Subcutaneous abdominal adipose tissue (tissue), 5 donors: ENCODE measurements at regions not wholly inside any gene's neighbourhood (a gene's known extent, or its start where the extent isn't known, plus 50 kb on each side); places are given as distances from the start of the nearest gene placed in this dataset.
A peak's percentile ranks its signal among the peaks of the same experiment; 100 is the strongest.

Source experiments
- H3K27ac ChIP-seq: one replicate; pipeline ENCODE4 v1.7.0; 2013; ENCODE audit warnings: low read depth, mild to moderate bottlenecking, inconsistent platforms, low read length, moderate library complexity
- H3K27me3 ChIP-seq, 5 donors: one replicate each; pipeline ENCODE4 v1.7.0; 2013; ENCODE audit warnings: low read length in 5 of 5, inconsistent platforms in 1 of 5; ENCODE audit not compliant: control insufficient read depth in 5 of 5, insufficient read depth in 4 of 5
- H3K36me3 ChIP-seq, 5 donors: one replicate each; pipeline ENCODE4 v1.7.0; 2013; ENCODE audit warnings: low read length in 5 of 5; ENCODE audit not compliant: control insufficient read depth in 5 of 5, insufficient read depth in 5 of 5
- H3K4me1 ChIP-seq, 5 donors: one replicate each; pipeline ENCODE4 v1.7.0; 2013; ENCODE audit warnings: low read length in 5 of 5, mild to moderate bottlenecking in 3 of 5, moderate library complexity in 1 of 5; ENCODE audit not compliant: control insufficient read depth in 5 of 5, insufficient read depth in 5 of 5
- H3K4me3 ChIP-seq, 5 donors: one replicate each; pipeline ENCODE4 v1.7.0; 2013; ENCODE audit warnings: low read length in 5 of 5, low read depth in 1 of 5
- H3K9ac ChIP-seq, 5 donors: one replicate each; pipeline ENCODE4 v1.7.0; 2013; ENCODE audit warnings: low read length in 5 of 5, mild to moderate bottlenecking in 4 of 5, moderate library complexity in 3 of 5
- H3K9me3 ChIP-seq, 5 donors: one replicate each; pipeline ENCODE4 v1.7.0; 2013; ENCODE audit warnings: low read length in 5 of 5; ENCODE audit not compliant: control insufficient read depth in 5 of 5
- donor health status: healthy.
- donor health status: healthy.
- donor health status: healthy.
- donor health status: healthy.
- donor health status: healthy.

DNA sequence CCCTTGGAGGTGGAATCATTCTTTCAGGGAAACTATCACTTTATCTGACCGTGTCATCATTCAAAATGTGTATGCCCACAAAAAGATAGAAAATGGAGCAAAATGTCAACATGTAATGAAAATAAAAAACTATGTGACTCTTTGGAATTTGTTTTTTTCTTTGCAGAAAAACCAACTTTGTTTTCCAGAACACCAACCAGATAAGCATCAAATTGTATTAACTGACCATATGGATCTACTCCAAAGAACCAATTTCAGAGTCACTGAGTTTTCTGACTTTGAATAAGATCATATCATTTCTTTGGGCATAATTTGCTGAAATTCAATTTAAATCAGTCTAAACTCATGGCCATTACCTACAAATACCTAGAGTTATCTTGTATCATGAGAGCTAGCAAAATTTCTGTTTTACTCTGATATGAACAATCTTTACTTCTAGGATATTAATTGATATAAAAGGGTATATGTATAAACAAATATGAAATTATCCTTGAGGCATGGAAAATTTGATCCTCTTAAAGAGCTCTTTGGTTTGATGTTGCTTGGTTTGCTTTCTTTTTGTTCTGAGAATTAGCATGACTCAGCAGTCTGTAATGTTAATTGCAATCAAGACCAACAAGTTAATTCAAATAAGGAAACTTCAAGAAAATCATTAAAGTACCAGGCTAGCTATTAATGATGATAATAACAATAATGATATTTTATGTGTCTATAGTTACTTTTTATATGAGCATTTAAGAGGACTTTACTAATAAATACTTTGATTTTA, 444.4 kb upstream of the MARCKS start:
- no peak overlapping the region for H3K9ac ChIP-seq
- no peak overlapping the region for H3K27ac ChIP-seq
- peaks cover 0 to 7% (median 2%) of the 10 kb centered on the region in 5 donors for H3K4me1 ChIP-seq

DNA sequence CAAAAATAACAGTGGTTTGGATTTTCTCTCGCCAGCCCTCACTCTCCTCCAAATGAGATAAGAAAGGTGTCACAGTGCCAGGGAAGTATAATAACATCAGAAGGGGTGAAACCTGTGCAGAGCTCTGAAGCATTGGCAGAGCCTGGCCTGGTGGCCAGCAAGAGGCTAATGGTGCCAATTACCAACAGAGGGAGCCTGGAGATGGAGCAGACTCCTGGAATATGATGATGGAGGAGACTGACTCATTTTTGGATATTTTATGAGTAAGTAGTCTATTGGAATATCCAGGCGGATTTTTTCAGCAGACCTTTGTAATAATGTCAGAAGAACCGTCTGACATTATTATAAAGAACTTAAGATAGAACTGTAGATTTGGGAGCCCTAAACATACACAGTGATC, 442.6 kb upstream of the MARCKS start:
- Histone ChIP-seq H3K27ac (no peak overlapping the region), H3K36me3 (no peaks in the 10 kb centered on the region), H3K9ac (no peak overlapping the region), H3K4me3 (no peak overlapping the region), H3K27me3 (no peaks in the 10 kb centered on the region), H3K4me1 (peaks cover 0 to 7% (median 2%) of the 10 kb centered on the region in 5 donors), H3K9me3 (no peaks in the 10 kb centered on the region)

More for the DNA sequence above, 444.4 kb upstream of the MARCKS start:
- no peaks in the 10 kb centered on the region for H3K36me3 ChIP-seq
- no peaks in the 10 kb centered on the region for H3K27me3 ChIP-seq
- H3K9me3 ChIP-seq: no peaks in the 10 kb centered on the region
- no peak overlapping the region for H3K4me3 ChIP-seq

DNA sequence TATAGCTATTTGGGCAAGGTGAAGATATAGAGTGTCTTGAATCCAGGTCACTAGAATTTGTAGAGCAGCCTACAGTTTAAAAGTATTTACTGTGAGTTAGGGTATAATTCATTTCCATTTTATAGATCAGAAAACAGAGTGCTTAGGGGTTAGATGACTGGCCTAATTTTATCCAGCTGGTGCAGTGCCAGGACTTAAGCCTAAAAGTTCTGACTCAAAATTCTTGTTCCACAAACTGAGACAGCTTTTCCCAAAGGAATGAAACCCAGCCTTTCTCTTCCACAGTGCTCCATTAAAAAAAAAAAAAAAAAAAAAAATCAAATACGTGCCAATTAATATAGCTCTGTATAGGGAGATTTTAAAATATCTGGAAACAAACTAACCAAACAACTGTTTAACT, 441.0 kb upstream of the MARCKS start:
- Histone ChIP-seq H3K4me3 (no peak overlapping the region), H3K27ac (no peak overlapping the region), H3K9me3 (no peaks in the 10 kb centered on the region)

DNA sequence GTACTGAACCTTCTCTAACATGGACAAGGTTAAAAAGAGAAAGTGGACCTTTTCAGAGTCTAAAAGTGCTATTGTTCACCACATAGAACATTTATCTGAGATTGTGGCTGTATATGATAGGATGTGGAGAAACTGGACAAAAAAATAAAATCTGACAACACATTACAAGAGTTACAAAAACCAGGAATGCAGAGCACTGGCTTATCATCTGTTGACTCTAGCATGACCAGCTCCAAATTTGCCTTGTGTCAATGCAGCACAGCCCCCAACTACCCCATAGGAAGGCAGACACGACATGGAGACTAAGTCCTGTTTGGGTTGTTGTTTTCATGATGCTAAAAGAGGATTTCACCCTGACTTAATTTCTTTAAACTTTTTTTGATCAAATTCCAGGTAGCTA, 436.9 kb upstream of the MARCKS start:
- H3K9me3 ChIP-seq: no peaks in the 10 kb centered on the region
- no peaks in the 10 kb centered on the region for H3K27me3 ChIP-seq
- no peak overlapping the region for H3K9ac ChIP-seq
- no peak overlapping the region for H3K27ac ChIP-seq
- peaks cover 0 to 5% (median 0%) of the 10 kb centered on the region in 5 donors for H3K4me1 ChIP-seq
- no peak overlapping the region for H3K4me3 ChIP-seq
- no peaks in the 10 kb centered on the region for H3K36me3 ChIP-seq

More for the DNA sequence above, 441.0 kb upstream of the MARCKS start:
- peaks cover 0 to 7% (median 0%) of the 10 kb centered on the region in 5 donors for H3K4me1 ChIP-seq
- no peak overlapping the region for H3K9ac ChIP-seq
- no peaks in the 10 kb centered on the region for H3K27me3 ChIP-seq
- H3K36me3 ChIP-seq: no peaks in the 10 kb centered on the region

DNA sequence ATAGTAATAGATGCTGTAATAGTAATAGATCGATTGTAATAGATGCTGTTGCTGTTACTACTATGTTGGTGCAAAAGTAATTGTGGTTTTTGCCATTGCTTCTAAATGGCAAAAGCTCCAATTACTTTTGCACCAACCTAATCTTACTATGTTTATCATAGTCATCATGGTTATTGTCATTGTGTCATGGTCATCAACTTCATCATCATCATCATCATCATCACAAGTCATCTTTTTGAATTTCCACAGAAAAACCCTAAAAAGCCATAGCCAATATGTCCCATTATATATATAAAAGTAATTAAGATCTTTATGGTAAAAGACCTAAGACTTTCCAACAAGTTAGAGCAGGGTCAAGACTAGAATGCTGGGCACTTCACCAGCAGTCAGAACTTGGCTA, 435.1 kb upstream of the MARCKS start:
- Histone ChIP-seq H3K4me1 (no peaks in the 10 kb centered on the region), H3K9ac (no peak overlapping the region), H3K27me3 (no peaks in the 10 kb centered on the region), H3K4me3 (no peak overlapping the region), H3K9me3 (no peaks in the 10 kb centered on the region), H3K27ac (no peak overlapping the region), H3K36me3 (no peaks in the 10 kb centered on the region)

DNA sequence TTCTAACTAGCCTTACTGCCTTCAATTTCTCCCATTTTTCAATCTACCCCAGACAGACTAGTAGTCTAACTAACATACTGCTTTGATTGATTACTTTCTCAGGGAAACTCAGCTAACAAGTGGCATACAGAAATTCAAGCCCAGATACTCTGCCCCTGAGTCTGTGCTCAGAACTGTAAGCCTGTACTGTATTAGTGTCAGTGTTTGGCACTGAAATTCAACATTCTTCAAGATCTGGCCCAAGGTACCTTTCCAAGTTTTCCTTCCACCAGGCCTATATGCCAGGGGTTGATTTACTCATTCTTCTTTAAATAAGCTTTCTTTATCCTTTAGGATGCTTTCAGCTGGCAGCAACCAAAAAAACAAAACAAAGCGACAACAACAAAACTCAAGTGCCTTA, 433.2 kb upstream of the MARCKS start:
- H3K27me3 ChIP-seq: no peaks in the 10 kb centered on the region
- H3K27ac ChIP-seq: no peak overlapping the region

DNA sequence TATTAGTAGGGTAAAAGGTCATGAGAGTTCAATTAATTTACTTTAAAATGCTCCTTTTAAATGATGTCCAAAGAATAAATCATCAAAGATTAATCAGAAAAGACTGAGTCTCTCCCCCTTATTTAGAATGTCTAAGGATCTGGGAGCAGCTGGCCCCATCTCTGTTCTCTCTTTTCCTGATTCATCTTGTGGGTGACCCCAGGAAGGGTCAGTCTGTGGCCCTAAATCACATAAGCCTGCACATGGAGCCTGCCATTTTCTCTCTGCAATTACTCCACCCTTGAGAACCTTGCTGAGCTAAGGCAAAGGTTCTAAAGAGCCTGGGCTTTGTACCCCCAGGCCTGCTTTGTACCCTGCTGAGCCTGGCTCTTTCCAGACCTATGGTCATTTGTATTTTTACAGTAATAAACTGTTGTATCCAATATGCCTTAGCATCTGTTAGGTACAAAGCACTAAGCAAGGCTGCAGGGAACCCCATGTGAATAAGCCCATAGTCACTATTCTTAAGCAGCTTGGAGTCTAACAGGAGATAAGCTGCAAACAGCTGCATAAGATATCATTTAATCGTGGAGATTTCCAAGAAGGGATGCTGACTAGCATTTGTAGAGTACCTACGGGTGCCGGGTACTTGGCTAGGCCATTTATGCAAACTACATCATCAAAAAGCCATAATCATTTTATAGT, 431.0 kb upstream of the MARCKS start:
- Histone ChIP-seq H3K9ac (no peak overlapping the region), H3K4me3 (no peak overlapping the region), H3K27me3 (no peaks in the 10 kb centered on the region), H3K36me3 (no peaks in the 10 kb centered on the region), H3K27ac (no peak overlapping the region), H3K4me1 (no peaks in the 10 kb centered on the region), H3K9me3 (no peaks in the 10 kb centered on the region)

More for the DNA sequence above, 433.2 kb upstream of the MARCKS start:
- Histone ChIP-seq H3K4me1 (no peaks in the 10 kb centered on the region), H3K9me3 (no peaks in the 10 kb centered on the region), H3K4me3 (no peak overlapping the region), H3K9ac (no peak overlapping the region), H3K36me3 (no peaks in the 10 kb centered on the region)

DNA sequence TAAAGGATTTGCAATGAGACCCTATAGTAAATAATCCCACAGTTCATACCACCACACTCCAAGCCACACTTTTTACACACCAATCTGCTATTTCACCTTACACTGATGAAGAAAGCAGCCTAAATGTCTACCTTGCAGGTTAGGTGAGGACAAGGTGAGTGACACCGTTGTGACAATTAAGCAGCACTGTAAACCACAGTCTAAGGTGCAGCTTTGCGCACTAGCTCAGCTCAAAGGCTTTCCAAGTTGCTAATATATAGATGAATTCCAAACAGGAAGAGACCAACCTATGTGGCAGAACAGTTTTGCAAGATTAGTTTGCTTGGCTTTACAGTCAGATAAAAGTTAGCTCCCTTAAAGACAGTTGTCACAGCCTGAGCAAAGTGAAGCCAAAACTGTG, 429.5 kb upstream of the MARCKS start:
- H3K36me3 ChIP-seq: no peaks in the 10 kb centered on the region
- H3K27me3 ChIP-seq: no peaks in the 10 kb centered on the region
- H3K27ac ChIP-seq: no peak overlapping the region
- H3K4me1 ChIP-seq: peaks cover 0 to 5% (median under 1%) of the 10 kb centered on the region in 5 donors
- H3K9ac ChIP-seq: no peak overlapping the region
- no peaks in the 10 kb centered on the region for H3K9me3 ChIP-seq
- no peak overlapping the region for H3K4me3 ChIP-seq

DNA sequence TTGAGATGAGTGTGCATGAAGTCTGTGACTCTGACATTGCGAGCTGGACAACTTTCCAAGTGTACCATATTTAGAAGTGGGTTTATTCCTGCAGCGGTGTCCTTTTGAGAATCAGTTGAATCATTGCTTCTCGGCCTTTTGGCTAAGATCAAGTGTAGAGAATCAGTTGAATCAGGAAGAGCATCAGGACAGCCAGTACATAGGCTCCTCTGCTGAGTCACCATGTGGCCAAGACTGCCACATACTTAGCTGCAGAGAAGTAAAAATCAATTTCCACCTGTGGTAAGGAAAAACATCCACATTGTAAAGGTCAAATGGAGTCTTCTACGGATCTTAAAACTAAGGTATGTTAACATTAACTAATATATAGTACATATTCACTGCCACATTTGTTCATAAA, 428.4 kb upstream of the MARCKS start:
- H3K4me1 ChIP-seq: peaks cover 0 to 15% (median 11%) of the 10 kb centered on the region in 5 donors
- no peaks in the 10 kb centered on the region for H3K9me3 ChIP-seq
- no peak overlapping the region for H3K27ac ChIP-seq
- H3K36me3 ChIP-seq: no peaks in the 10 kb centered on the region
- no peak overlapping the region for H3K9ac ChIP-seq
- no peaks in the 10 kb centered on the region for H3K27me3 ChIP-seq
- no peak overlapping the region for H3K4me3 ChIP-seq

DNA sequence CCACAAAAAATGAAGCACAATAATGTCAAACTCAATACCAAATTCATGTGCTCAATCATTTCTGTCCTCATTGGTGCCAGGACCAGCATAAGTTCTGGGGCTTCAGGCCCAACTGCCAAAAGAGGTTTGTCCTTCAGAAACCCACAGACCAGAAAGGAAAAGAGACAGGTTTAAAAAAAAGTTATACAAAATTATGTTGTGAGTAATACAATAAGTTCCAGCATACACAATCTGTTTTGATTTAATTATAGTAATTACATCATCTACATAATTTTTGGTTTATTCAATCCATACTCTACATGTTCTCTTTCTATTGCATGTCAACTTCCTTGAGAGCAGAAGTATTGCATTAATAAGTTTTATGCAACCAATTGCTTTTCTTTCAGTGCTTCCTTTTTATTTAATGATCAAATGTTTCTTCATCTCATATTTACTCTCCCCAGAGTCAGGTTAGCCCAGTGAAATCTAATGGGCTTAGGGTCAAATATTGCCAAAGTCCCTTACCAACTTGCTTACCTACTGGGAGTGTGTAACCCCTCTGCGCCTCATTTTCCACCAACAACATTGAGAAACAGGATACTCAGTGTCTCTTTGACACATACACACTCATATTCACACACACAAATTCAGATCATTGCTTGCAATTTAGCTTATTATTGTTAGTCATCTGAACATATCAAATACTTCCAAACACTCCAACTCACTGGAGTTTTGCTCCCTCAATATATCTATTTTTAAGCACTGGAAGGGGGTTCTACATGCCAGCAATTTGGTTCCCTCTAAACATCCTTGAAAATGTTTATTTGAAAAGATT, 424.4 kb upstream of the MARCKS start:
- Histone ChIP-seq H3K27ac (peak overlapping the region; percentile 89), H3K36me3 (no peaks in the 10 kb centered on the region), H3K4me3 (no peak overlapping the region)

More for the DNA sequence above, 424.4 kb upstream of the MARCKS start:
- peaks cover 0 to 33% (median 18%) of the 10 kb centered on the region in 5 donors for H3K4me1 ChIP-seq
- no peaks in the 10 kb centered on the region for H3K9me3 ChIP-seq
- no peak overlapping the region for H3K9ac ChIP-seq
- H3K27me3 ChIP-seq: no peaks in the 10 kb centered on the region
